ENCODE measurements at regions not wholly inside any gene's neighbourhood (a gene's known extent, or its start where the extent isn't known, plus 50 kb on each side); places are given as distances from the start of the nearest gene placed in this dataset.

DNA sequence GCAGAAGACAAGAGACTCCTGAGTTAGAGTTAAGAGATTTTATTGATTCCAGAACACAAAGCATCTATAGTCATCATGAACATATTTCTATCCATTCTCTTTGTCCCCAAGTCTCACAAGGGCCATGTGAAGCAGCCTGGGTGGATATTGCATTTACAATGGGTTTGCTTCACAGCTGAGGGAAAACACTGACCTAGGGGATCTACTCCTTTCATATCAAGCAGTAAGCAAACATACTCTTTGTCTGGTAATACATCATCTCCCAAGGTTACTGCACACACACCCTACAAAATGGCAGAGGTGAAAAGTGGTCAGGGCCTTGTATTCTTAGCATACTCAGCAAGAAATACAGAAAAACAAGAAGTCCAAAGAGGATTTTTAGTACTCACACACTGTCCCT, 267.7 kb upstream of the BCHE start:
- Histone ChIP-seq H3K9me3 (no peaks in the 10 kb centered on the region), H3K27ac (no peak overlapping the region), H3K27me3 (no peaks in the 10 kb centered on the region), H3K4me3 (no peak overlapping the region), H3K36me3 (no peaks in the 10 kb centered on the region), H3K4me1 (no peaks in the 10 kb centered on the region)
- no peak for TF ChIP-seq POLR2A (IDR thresholded peaks at IDR 0.05)
- TF ChIP-seq, protein P1, sequence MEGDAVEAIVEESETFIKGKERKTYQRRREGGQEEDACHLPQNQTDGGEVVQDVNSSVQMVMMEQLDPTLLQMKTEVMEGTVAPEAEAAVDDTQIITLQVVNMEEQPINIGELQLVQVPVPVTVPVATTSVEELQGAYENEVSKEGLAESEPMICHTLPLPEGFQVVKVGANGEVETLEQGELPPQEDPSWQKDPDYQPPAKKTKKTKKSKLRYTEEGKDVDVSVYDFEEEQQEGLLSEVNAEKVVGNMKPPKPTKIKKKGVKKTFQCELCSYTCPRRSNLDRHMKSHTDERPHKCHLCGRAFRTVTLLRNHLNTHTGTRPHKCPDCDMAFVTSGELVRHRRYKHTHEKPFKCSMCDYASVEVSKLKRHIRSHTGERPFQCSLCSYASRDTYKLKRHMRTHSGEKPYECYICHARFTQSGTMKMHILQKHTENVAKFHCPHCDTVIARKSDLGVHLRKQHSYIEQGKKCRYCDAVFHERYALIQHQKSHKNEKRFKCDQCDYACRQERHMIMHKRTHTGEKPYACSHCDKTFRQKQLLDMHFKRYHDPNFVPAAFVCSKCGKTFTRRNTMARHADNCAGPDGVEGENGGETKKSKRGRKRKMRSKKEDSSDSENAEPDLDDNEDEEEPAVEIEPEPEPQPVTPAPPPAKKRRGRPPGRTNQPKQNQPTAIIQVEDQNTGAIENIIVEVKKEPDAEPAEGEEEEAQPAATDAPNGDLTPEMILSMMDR (IDR thresholded peaks at IDR 0.05 in 4 of 5, conservative IDR thresholded peaks at IDR 0.05 in 1 of 5) = no peak
- DNase-seq (no peak), ATAC-seq (no peak)
- intact Hi-C loops (cut with DNase I; ENCODE audit: low total_unique reads) = no loop called here
- in situ Hi-C loops (cut with MboI; ENCODE audit: low sequenced_read_pairs in 4 of 4) = no loop called here

DNA sequence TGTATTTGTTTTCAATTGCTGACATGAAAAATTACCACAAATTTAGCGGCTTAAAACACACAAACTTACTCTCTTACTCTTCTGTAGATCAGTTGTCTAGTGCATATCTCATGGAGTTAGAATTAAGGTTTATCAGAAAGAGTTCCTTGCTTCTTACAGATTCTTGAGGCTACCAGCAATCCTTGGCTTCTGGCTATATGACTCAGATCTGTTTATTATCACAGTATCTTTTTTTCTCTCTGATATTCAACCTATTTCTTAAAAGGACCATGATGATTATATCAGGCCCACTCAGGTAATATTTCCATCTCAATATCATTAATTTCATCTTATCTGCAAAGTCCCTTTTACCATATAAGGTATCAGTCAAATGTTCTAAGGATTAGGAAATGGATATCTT, 263.5 kb upstream of the BCHE start:
- TF ChIP-seq POLR2A (IDR thresholded peaks at IDR 0.05) = no peak
- TF ChIP-seq, protein P1 (IDR thresholded peaks at IDR 0.05 in 4 of 5, conservative IDR thresholded peaks at IDR 0.05 in 1 of 5) = no peak
- ATAC-seq (no peak), DNase-seq (no peak)
- Histone ChIP-seq H3K27me3 (no peaks in the 10 kb centered on the region), H3K9me3 (no peaks in the 10 kb centered on the region), H3K27ac (no peak overlapping the region), H3K4me1 (no peaks in the 10 kb centered on the region), H3K36me3 (no peaks in the 10 kb centered on the region), H3K4me3 (no peak overlapping the region)
- intact Hi-C loops (cut with DNase I; ENCODE audit: low total_unique reads) (no loop called here), in situ Hi-C loops (cut with MboI; ENCODE audit: low sequenced_read_pairs in 4 of 4) (no loop called here)

DNA sequence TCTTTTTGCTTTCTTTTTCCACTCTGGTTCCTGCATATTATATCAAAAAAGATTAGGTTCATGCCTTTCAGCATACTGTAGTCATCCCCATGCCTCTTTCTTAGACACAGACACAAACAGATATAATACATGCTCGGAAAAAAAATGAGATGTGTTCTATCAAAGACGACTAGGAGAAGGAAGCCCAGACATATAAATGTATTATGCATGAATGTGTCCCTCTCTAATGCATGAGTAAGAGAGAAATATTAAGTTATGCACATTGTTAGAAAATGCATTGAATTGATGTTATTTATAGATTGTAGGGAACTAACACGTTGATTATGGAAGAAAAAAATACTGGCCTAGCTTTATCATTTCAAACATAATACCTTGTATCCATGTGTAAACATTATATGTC, 252.4 kb upstream of the BCHE start:
- no peak for ATAC-seq
- no peak for DNase-seq
- in situ Hi-C loops (cut with MboI; ENCODE audit: low sequenced_read_pairs in 4 of 4) = no loop called here

DNA sequence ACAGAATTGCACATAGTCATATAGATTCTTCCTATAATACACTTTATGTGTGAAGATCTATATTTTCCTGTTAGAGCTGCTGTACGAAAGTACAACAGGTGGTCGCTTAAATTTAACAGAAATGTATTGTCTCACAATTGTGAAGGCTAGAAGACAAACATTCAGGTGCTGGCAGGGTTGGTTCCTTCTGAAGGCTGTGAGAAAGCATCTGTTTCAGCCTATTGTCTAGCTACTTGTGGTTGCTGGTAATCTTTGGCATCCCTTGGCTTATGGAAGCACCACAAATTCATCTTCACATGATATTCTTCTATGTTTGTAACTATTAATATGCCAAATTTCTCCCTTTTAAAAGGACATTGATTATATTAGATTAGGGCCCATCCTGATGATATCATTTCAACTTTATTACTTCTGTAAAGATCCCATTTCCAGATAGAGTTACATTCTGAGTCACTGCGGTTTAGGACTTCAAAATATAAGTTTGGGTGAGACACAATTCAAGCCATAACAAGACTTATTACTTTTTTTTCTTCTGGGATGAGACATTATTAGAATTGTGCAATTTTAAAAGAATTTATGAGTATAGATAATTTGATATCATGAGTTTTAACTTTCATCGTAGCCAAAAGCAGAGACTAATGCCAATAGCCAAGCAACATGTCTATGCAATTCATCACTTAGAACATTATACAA, 248.1 kb upstream of the BCHE start:
- no peak overlapping the region for H3K4me3 ChIP-seq
- ATAC-seq = no peak
- H3K27ac ChIP-seq = no peak overlapping the region
- no peak for DNase-seq
- in situ Hi-C loops (cut with MboI; ENCODE audit: low sequenced_read_pairs in 4 of 4) = no loop called here
- H3K36me3 ChIP-seq = no peaks in the 10 kb centered on the region
- H3K9me3 ChIP-seq = no peaks in the 10 kb centered on the region
- no peaks in the 10 kb centered on the region for H3K27me3 ChIP-seq
- intact Hi-C loops (cut with DNase I; ENCODE audit: low total_unique reads) = no loop called here
- H3K4me1 ChIP-seq = no peaks in the 10 kb centered on the region
- TF ChIP-seq POLR2A (IDR thresholded peaks at IDR 0.05) = no peak
- TF ChIP-seq, protein P1 (IDR thresholded peaks at IDR 0.05 in 4 of 5, conservative IDR thresholded peaks at IDR 0.05 in 1 of 5) = no peak

More for the DNA sequence above, 252.4 kb upstream of the BCHE start:
- Histone ChIP-seq H3K36me3 (no peaks in the 10 kb centered on the region), H3K27ac (no peak overlapping the region), H3K4me1 (no peaks in the 10 kb centered on the region), H3K9me3 (no peaks in the 10 kb centered on the region), H3K27me3 (no peaks in the 10 kb centered on the region), H3K4me3 (no peak overlapping the region)
- intact Hi-C loops (cut with DNase I; ENCODE audit: low total_unique reads) = no loop called here
- TF ChIP-seq, protein P1 (IDR thresholded peaks at IDR 0.05 in 4 of 5, conservative IDR thresholded peaks at IDR 0.05 in 1 of 5) = no peak
- no peak for TF ChIP-seq POLR2A (IDR thresholded peaks at IDR 0.05)

DNA sequence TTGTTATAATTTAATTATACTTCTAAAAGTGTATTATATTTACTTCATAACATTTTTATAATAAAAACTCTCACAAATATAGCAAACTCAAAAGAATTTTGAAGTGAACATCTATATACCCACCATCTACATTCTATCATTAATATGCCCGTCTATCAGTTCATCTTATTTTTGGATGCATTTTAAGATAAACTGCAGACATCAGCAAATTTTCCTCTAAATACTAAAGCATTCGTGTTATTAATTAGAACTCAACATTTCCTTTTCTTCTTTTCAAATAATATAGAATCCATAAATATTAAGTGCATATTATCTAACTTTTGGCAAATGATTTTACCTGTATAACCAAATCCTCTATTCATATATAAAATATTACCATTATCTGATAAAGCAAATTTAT, 242.9 kb upstream of the BCHE start:
- intact Hi-C loops (cut with DNase I; ENCODE audit: low total_unique reads) = no loop called here
- in situ Hi-C loops (cut with MboI; ENCODE audit: low sequenced_read_pairs in 4 of 4) = no loop called here
- TF ChIP-seq, protein P1 (IDR thresholded peaks at IDR 0.05 in 4 of 5, conservative IDR thresholded peaks at IDR 0.05 in 1 of 5) = no peak
- TF ChIP-seq POLR2A (IDR thresholded peaks at IDR 0.05) = no peak
- Histone ChIP-seq H3K36me3 (no peaks in the 10 kb centered on the region), H3K4me1 (no peaks in the 10 kb centered on the region), H3K4me3 (no peak overlapping the region), H3K9me3 (no peaks in the 10 kb centered on the region), H3K27me3 (no peaks in the 10 kb centered on the region), H3K27ac (no peak overlapping the region)
- no peak for DNase-seq
- ATAC-seq = no peak

Measured in gastrocnemius medialis (tissue), 4 donors.